HepG2 (cell line): ENCODE measurements at regions not wholly inside any gene's neighbourhood (a gene's known extent, or its start where the extent isn't known, plus 50 kb on each side); places are given as distances from the start of the nearest gene placed in this dataset.
A peak's percentile ranks its signal among the peaks of the same experiment; 100 is the strongest.

Experiments used
- DPF2 ChIP-seq: sonication (generic); formaldehyde crosslinking; IDR thresholded peaks from 2 replicates; pipeline ENCODE4 v1.4.0; 2020; ENCODE audit warnings: mild to moderate bottlenecking, low read depth, missing genetic modification reagents, borderline replicate concordance
- SETDB1 ChIP-seq: sonication (generic); formaldehyde crosslinking; IDR thresholded peaks from 2 replicates; pipeline ENCODE4 v1.5.1; 2020; ENCODE audit warnings: missing genetic modification reagents, mild to moderate bottlenecking, borderline replicate concordance
- THAP11 ChIP-seq: IDR thresholded peaks from 2 replicates; pipeline ENCODE4 v1.6.1; 2016; ENCODE audit warnings: missing biosample characterization, missing genetic modification reagents
- ZBTB7B ChIP-seq: sonication (generic); formaldehyde crosslinking; IDR thresholded peaks from 2 replicates; pipeline ENCODE4 v1.4.0; 2020; ENCODE audit warnings: missing genetic modification reagents
- ZFAT ChIP-seq: sonication (generic); formaldehyde crosslinking; conservative IDR thresholded peaks from 2 replicates; pipeline ENCODE4 v1.8.1; 2023; ENCODE audit warnings: missing genetic modification reagents, inconsistent platforms
- ZNF256 ChIP-seq: sonication (generic); formaldehyde crosslinking; conservative IDR thresholded peaks from 2 replicates; pipeline ENCODE4 v1.4.0; 2020; ENCODE audit warnings: missing genetic modification reagents
- ZNF720 ChIP-seq: sonication (generic); formaldehyde crosslinking; IDR thresholded peaks from 2 replicates; pipeline ENCODE4 v1.4.0; 2020; ENCODE audit warnings: missing genetic modification reagents
- ZNF737 ChIP-seq: sonication (generic); formaldehyde crosslinking; IDR thresholded peaks from 2 replicates; pipeline ENCODE4 v1.5.0; 2020; ENCODE audit warnings: missing genetic modification reagents, mild to moderate bottlenecking, borderline replicate concordance
- ZNF879 ChIP-seq: sonication (generic); formaldehyde crosslinking; IDR thresholded peaks from 2 replicates; pipeline ENCODE4 v1.8.1; 2023; ENCODE audit warnings: missing genetic modification reagents
- TF ChIP-seq, protein P1 (sequence below), 2 experiments: fragments of 450-650 bp in 1 of 2; sonication (generic) in 1 of 2; formaldehyde crosslinking in 1 of 2; IDR thresholded peaks; 2 replicates each; pipeline versions ENCODE4 v1.6.1 to v1.8.0; 2016 to 2022; ENCODE audit warnings: antibody characterized with exemption in 1 of 2, mild to moderate bottlenecking in 1 of 2, missing genetic modification reagents in 1 of 2
- TF ChIP-seq, protein P2 (sequence below): sonication (generic); formaldehyde crosslinking; IDR thresholded peaks from 2 replicates; pipeline ENCODE4 v1.8.1; 2023; ENCODE audit warnings: mild to moderate bottlenecking, missing genetic modification reagents, borderline replicate concordance
- TF ChIP-seq, protein P3 (sequence below): sonication (generic); formaldehyde crosslinking; IDR thresholded peaks from 2 replicates; pipeline ENCODE4 v1.4.0; 2020; ENCODE audit warnings: missing genetic modification reagents, mild to moderate bottlenecking, borderline replicate concordance
- TF ChIP-seq, protein P4 (sequence below): sonication (generic); formaldehyde crosslinking; conservative IDR thresholded peaks from 2 replicates; pipeline ENCODE4 v1.4.0; 2020; ENCODE audit warnings: missing genetic modification reagents

DNA sequence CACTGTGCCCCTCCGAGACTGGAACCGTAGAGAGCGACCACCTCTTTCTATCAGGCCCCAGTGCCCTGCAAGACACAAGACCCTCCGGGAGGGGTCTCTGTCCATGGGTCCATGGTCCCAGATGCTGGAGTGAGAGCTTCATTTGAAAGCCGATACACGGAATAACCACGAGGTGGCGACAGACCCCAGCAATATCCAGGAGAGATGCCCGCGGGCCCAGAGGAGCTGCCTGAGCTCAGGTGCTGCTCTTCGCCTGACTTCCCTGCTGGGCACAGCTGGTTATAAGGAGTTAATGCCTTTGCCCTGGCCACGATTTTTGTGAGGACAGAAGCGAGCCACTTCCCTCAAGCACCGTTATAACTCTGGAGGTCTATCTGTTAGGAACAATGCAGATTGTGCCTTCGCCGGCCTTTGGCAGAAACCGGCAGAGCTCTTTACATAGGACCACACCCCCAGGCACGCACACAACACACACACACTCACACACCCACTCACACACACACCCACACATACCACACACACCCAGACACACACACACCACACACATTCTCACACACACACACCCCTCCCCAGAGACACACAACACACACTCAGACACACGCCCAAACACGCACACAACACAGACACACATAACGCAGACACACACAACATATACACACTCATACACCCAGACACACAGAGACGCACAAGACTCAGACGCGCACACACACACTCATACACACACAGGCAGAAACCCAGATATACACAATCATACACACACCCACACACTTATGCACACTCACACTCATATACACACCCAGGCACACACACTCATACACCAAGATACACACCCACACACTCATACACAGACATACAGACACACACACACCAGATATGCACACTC lies 436.4 kb downstream of the SOX9 start (continued):
- no peak for TF ChIP-seq ZNF256 (CRISPR knock-in tag)
- peak; percentile 50; the same call in 1 of the 2 replicates for TF ChIP-seq ZBTB7B
- TF ChIP-seq ZFAT: no peak
- TF ChIP-seq ZNF737: peak; percentile 55; the same call in 1 of the 2 replicates
- TF ChIP-seq, protein P1, sequence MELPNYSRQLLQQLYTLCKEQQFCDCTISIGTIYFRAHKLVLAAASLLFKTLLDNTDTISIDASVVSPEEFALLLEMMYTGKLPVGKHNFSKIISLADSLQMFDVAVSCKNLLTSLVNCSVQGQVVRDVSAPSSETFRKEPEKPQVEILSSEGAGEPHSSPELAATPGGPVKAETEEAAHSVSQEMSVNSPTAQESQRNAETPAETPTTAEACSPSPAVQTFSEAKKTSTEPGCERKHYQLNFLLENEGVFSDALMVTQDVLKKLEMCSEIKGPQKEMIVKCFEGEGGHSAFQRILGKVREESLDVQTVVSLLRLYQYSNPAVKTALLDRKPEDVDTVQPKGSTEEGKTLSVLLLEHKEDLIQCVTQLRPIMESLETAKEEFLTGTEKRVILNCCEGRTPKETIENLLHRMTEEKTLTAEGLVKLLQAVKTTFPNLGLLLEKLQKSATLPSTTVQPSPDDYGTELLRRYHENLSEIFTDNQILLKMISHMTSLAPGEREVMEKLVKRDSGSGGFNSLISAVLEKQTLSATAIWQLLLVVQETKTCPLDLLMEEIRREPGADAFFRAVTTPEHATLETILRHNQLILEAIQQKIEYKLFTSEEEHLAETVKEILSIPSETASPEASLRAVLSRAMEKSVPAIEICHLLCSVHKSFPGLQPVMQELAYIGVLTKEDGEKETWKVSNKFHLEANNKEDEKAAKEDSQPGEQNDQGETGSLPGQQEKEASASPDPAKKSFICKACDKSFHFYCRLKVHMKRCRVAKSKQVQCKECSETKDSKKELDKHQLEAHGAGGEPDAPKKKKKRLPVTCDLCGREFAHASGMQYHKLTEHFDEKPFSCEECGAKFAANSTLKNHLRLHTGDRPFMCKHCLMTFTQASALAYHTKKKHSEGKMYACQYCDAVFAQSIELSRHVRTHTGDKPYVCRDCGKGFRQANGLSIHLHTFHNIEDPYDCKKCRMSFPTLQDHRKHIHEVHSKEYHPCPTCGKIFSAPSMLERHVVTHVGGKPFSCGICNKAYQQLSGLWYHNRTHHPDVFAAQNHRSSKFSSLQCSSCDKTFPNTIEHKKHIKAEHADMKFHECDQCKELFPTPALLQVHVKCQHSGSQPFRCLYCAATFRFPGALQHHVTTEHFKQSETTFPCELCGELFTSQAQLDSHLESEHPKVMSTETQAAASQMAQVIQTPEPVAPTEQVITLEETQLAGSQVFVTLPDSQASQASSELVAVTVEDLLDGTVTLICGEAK (IDR thresholded peaks at IDR 0.05): peak; percentile 12; the same call in 1 of the 2 replicates
- TF ChIP-seq, protein P1 (CRISPR knock-in tag; IDR thresholded peaks at IDR 0.05): 0 out of 2 replicates have a peak, but pooled peaks have one; percentile 26
- TF ChIP-seq SETDB1 (CRISPR knock-in tag): no peak
- TF ChIP-seq ZNF720 (CRISPR knock-in tag): no peak
- TF ChIP-seq, protein P2, sequence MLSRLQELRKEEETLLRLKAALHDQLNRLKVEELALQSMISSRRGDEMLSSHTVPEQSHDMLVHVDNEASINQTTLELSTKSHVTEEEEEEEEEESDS (CRISPR knock-in tag): no peak
- TF ChIP-seq ZNF879 (CRISPR knock-in tag): no peak
- TF ChIP-seq THAP11 (CRISPR knock-in tag): peak; percentile 53
- TF ChIP-seq, protein P3, sequence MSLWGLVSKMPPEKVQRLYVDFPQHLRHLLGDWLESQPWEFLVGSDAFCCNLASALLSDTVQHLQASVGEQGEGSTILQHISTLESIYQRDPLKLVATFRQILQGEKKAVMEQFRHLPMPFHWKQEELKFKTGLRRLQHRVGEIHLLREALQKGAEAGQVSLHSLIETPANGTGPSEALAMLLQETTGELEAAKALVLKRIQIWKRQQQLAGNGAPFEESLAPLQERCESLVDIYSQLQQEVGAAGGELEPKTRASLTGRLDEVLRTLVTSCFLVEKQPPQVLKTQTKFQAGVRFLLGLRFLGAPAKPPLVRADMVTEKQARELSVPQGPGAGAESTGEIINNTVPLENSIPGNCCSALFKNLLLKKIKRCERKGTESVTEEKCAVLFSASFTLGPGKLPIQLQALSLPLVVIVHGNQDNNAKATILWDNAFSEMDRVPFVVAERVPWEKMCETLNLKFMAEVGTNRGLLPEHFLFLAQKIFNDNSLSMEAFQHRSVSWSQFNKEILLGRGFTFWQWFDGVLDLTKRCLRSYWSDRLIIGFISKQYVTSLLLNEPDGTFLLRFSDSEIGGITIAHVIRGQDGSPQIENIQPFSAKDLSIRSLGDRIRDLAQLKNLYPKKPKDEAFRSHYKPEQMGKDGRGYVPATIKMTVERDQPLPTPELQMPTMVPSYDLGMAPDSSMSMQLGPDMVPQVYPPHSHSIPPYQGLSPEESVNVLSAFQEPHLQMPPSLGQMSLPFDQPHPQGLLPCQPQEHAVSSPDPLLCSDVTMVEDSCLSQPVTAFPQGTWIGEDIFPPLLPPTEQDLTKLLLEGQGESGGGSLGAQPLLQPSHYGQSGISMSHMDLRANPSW (CRISPR knock-in tag): no peak; the same call in 1 of the 2 replicates
- TF ChIP-seq, protein P4, sequence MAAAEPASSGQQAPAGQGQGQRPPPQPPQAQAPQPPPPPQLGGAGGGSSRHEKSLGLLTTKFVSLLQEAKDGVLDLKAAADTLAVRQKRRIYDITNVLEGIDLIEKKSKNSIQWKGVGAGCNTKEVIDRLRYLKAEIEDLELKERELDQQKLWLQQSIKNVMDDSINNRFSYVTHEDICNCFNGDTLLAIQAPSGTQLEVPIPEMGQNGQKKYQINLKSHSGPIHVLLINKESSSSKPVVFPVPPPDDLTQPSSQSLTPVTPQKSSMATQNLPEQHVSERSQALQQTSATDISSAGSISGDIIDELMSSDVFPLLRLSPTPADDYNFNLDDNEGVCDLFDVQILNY (CRISPR knock-in tag): no peak
- no peak for TF ChIP-seq DPF2 (CRISPR knock-in tag)
